HCT116 (cell line): ENCODE measurements at regions not wholly inside any gene's neighbourhood (a gene's known extent, or its start where the extent isn't known, plus 50 kb on each side); places are given as distances from the start of the nearest gene placed in this dataset.

Experiments
- ATAC-seq: fragments of 200-7000 bp; cut with Tn5 transposase; 2 replicates; pipeline ENCODE4 v1.9.1; 2020; ENCODE audit warnings: mild to moderate bottlenecking, moderate library complexity
- BruUV-seq: library from RNA; stranded (reverse); fragments of 400-500 nt; replicated peaks from 2 replicates; lab custom pipeline; 2021; lab: Mats Ljungman, UMichigan
- CTCF ChIA-PET: fragments of 300-600 bp; sonication (Branson Sonifier 250); formaldehyde crosslinking; loops from one replicate; lab custom pipeline; 2021; ENCODE audit warnings: antibody characterized with exemption; lab: Charles Lee
- POLR2A ChIA-PET: fragments of 300-600, 350-600 bp; sonication (Branson Sonifier 250); formaldehyde crosslinking; loops from one replicate; lab custom pipeline; 2021; ENCODE audit warnings: antibody characterized with exemption; lab: Charles Lee
- RAD21 ChIA-PET, 2 experiments: fragments of 300-600 bp; sonication (Branson Sonifier 250); formaldehyde crosslinking; loops; one replicate each; lab custom pipeline; 2023; ENCODE audit warnings: low total read pairs in 2 of 2; ENCODE audit not compliant: uncharacterized antibody in 2 of 2, unreplicated experiment in 2 of 2, low non-redundant PET in 1 of 2; lab: Charles Lee
- DNase-seq: peaks from one replicate; pipeline ENCODE4 v3.0.0-alpha.2; 2010; ENCODE audit warnings: low read depth, low spot score
- H2AFZ ChIP-seq: fragments of 200-600 bp; shearing (Covaris generic), sonication (generic); 2 replicates; pipeline ENCODE4 v1.6.1; 2017; ENCODE audit warnings: low read depth, mixed run types, mixed read lengths, antibody characterized with exemption, low read length; ENCODE audit not compliant: poor library complexity, severe bottlenecking
- H3K27ac ChIP-seq: 2 replicates; pipeline ENCODE4 v1.5.1; 2012; ENCODE audit warnings: low read depth, low read length
- H3K27me3 ChIP-seq: fragments of 200-600 bp; sonication (generic); 2 replicates; pipeline ENCODE4 v1.6.1; 2016; ENCODE audit warnings: mixed run types, low read length, mixed read lengths; ENCODE audit not compliant: insufficient read depth
- H3K36me3 ChIP-seq, 2 experiments: fragments of 200-500 bp in 1 of 2; fragments of 200-600 bp in 1 of 2; sonication (Bioruptor generic) in 1 of 2; sonication (generic) in 1 of 2; 2 replicates each; pipeline versions ENCODE4 v1.5.1 to v1.6.1; 2014 to 2016; ENCODE audit warnings: low read length in 2 of 2, inconsistent platforms in 1 of 2, mixed read lengths in 1 of 2, mixed run types in 1 of 2; ENCODE audit not compliant: insufficient read depth in 2 of 2, control insufficient read depth in 1 of 2
- H3K4me1 ChIP-seq, 2 experiments: fragments of 200-600 bp in 1 of 2; sonication (generic) in 1 of 2; 2 replicates each; pipeline versions ENCODE4 v1.5.1 to v1.6.1; 2012 to 2017; ENCODE audit warnings: low read length in 2 of 2, inconsistent platforms in 1 of 2, mild to moderate bottlenecking in 1 of 2, mixed read lengths in 1 of 2, mixed run types in 1 of 2, moderate library complexity in 1 of 2; ENCODE audit not compliant: insufficient read depth in 2 of 2, control insufficient read depth in 1 of 2
- H3K4me2 ChIP-seq: fragments of 200-600 bp; sonication (generic); 2 replicates; pipeline ENCODE4 v1.6.1; 2017; ENCODE audit warnings: mixed run types, low read length, mixed read lengths
- H3K4me3 ChIP-seq, 2 experiments: fragments of 200-600 bp in 1 of 2; sonication (generic) in 1 of 2; replicated peaks in 1 of 2; 2 replicates each; pipeline ENCODE4 v1.5.1; 2011 to 2016; ENCODE audit warnings: low read length in 2 of 2, control low read depth in 1 of 2, low read depth in 1 of 2, mild to moderate bottlenecking in 1 of 2, mixed read lengths in 1 of 2, mixed run types in 1 of 2
- H3K79me2 ChIP-seq: fragments of 200-600 bp; sonication (generic); 2 replicates; pipeline ENCODE4 v1.6.1; 2017; ENCODE audit warnings: mild to moderate bottlenecking, mixed run types, low read length, moderate library complexity, mixed read lengths; ENCODE audit not compliant: insufficient read depth
- H3K9ac ChIP-seq: fragments of 200-600 bp; sonication (generic); 2 replicates; pipeline ENCODE4 v1.6.1; 2016; ENCODE audit warnings: low read length, mixed read lengths
- H3K9me2 ChIP-seq: fragments of 200-600 bp; sonication (generic), shearing (Covaris generic); 2 replicates; pipeline ENCODE4 v1.6.1; 2017; ENCODE audit warnings: mixed run types, mild to moderate bottlenecking, moderate library complexity; ENCODE audit not compliant: insufficient read depth
- H3K9me3 ChIP-seq, 2 experiments: fragments of 200-500 bp in 1 of 2; fragments of 200-600 bp in 1 of 2; sonication (Bioruptor generic) in 1 of 2; sonication (generic) in 1 of 2; 2 replicates each; pipeline ENCODE4 v1.6.1; 2014 to 2017; ENCODE audit warnings: low read length in 2 of 2, mixed read lengths in 2 of 2, inconsistent platforms in 1 of 2, low read depth in 1 of 2, mild to moderate bottlenecking in 1 of 2, mixed run types in 1 of 2, moderate library complexity in 1 of 2; ENCODE audit not compliant: control insufficient read depth in 1 of 2, insufficient read depth in 1 of 2
- H4K20me1 ChIP-seq: fragments of 200-600 bp; sonication (generic), shearing (Covaris generic); 2 replicates; pipeline ENCODE4 v1.6.1; 2017; ENCODE audit warnings: mixed run types, mild to moderate bottlenecking, moderate library complexity; ENCODE audit not compliant: insufficient read depth
- CBX3 ChIP-seq: IDR thresholded peaks from 2 replicates; pipeline ENCODE4 v1.6.1; 2012; ENCODE audit warnings: low read depth
- CEBPB ChIP-seq: IDR thresholded peaks from 2 replicates; pipeline ENCODE4 v1.6.1; 2012; ENCODE audit warnings: low read depth
- EZH2 ChIP-seq: fragments of 200-600 bp; sonication (generic); IDR thresholded peaks from 2 replicates; pipeline ENCODE4 v1.6.1; 2017; ENCODE audit warnings: antibody characterized with exemption, mixed run types
- EZH2phosphoT487 ChIP-seq: fragments of 200-600 bp; IDR thresholded peaks from 2 replicates; pipeline ENCODE4 v1.6.1; 2018; ENCODE audit warnings: antibody characterized with exemption, borderline replicate concordance
- FOSL1 ChIP-seq: IDR thresholded peaks from 2 replicates; pipeline ENCODE4 v1.6.1; 2012; ENCODE audit warnings: low read depth
- JUND ChIP-seq: IDR thresholded peaks from 2 replicates; pipeline ENCODE4 v1.6.1; 2012
- POLR2AphosphoS5 ChIP-seq: IDR thresholded peaks from 2 replicates; pipeline ENCODE4 v1.6.1; 2011; ENCODE audit warnings: mild to moderate bottlenecking, low read depth, low read length, moderate library complexity
- RAD21 ChIP-seq: IDR thresholded peaks from 2 replicates; pipeline ENCODE4 v1.6.1; 2012; ENCODE audit warnings: low read depth, mild to moderate bottlenecking
- SIN3A ChIP-seq: IDR thresholded peaks from 2 replicates; pipeline ENCODE4 v1.6.1; 2012; ENCODE audit warnings: low read depth
- TCF7L2 ChIP-seq: IDR thresholded peaks from 2 replicates; pipeline ENCODE4 v1.7.0; 2011; ENCODE audit warnings: borderline replicate concordance, inconsistent platforms; ENCODE audit not compliant: insufficient read depth, insufficient read length; ENCODE audit errors: extremely low read depth
- YY1 ChIP-seq: IDR thresholded peaks from 2 replicates; pipeline ENCODE4 v1.6.1; 2011; ENCODE audit warnings: low read length, low read depth, moderate library complexity, mild to moderate bottlenecking; ENCODE audit not compliant: insufficient replicate concordance; ENCODE audit errors: extremely low read depth
- intact Hi-C: fragments of 100-400 bp; cut with micrococcal nuclease; formaldehyde crosslinking; loops from 2 replicates; pipeline ENCODE4 v1.10.0; 2022
- TF ChIP-seq, protein P1 (sequence below): IDR thresholded peaks from 2 replicates; pipeline ENCODE4 v1.6.1; 2012
- TF ChIP-seq, protein P2 (sequence below), 3 experiments: fragments of 200-600 bp in 1 of 3; sonication (generic) in 1 of 3; IDR thresholded peaks in 2 of 3; conservative IDR thresholded peaks in 1 of 3; 2 replicates each; pipeline ENCODE4 v1.5.1; 2012 to 2017; ENCODE audit warnings: low read depth in 2 of 3, low read length in 2 of 3, antibody characterized with exemption in 1 of 3, borderline replicate concordance in 1 of 3, control low read depth in 1 of 3, mild to moderate bottlenecking in 1 of 3, mixed read lengths in 1 of 3, mixed run types in 1 of 3, moderate library complexity in 1 of 3; ENCODE audit not compliant: insufficient read depth in 1 of 3
- TF ChIP-seq, protein P3 (sequence below): IDR thresholded peaks from 2 replicates; pipeline ENCODE4 v1.6.1; 2011; ENCODE audit warnings: mild to moderate bottlenecking, low read length, moderate library complexity; ENCODE audit not compliant: insufficient replicate concordance; ENCODE audit errors: extremely low read depth

DNA sequence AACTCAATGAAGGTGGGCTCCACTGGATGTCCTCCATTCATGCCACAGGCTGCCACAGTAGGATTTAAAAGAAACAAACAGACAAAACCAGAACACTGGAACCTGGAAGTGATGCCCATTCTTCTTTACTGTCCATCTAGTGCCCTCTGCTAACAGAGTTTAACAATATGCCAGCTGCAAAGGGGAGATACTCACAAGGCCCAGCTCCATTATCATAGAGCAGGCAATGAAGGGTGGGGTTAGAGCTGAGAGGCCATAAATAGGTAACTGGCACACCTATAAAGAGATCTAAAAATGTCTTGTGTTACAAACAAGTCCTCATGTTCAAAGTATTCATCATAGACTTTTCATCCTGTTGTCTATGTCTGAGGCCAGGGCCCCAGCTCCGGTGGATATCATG lies 75.6 kb downstream of the SOD2 start:
- Histone ChIP-seq H2AFZ (no peak overlapping the region), H3K9me2 (no peaks in the 10 kb centered on the region), H3K4me3 (no peak overlapping the region), H4K20me1 (no peaks in the 10 kb centered on the region), H3K4me2 (no peak overlapping the region), H3K27me3 (no peaks in the 10 kb centered on the region), H3K4me1 (no peaks in the 10 kb centered on the region), H3K79me2 (no peaks in the 10 kb centered on the region), H3K36me3 (no peaks in the 10 kb centered on the region), H3K27ac (no peak overlapping the region), H3K9me3 (peaks cover 0 to 11% of the 10 kb centered on the region in 2 experiments; a peak in 1 of 4 replicates), H3K9ac (no peak overlapping the region)
- ChIA-PET POLR2A (no interaction called here), RAD21 (no interaction called here), CTCF (no interaction called here)
- TF ChIP-seq CBX3 (peak; percentile 80), EZH2 (no peak)
- no peak for DNase-seq
- ATAC-seq = no peak
- no TSS peak for BruUV-seq
- intact Hi-C loops = no loop called here

DNA sequence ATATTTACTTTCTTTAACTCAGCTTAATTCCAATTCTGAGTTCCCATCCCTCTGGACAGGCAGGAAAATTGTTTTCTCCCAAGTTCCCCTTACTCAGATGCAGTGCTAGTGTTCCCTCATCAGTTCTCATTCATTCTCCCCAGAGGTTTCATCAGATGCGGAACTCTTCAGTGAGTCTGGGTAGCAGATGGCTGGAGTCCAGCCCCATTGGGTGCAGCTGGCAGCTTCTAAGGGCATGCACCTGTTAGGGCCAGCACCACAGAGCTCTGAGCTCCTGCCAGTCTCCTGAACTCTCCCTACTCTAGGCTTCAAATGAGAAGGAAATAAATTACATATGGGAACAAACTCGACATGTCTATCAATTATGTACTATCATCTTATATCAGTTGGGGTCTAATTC lies 76.6 kb downstream of the SOD2 start:
- Histone ChIP-seq H3K79me2 (no peaks in the 10 kb centered on the region), H3K4me3 (no peak overlapping the region), H3K9me3 (peaks cover 0 to 11% of the 10 kb centered on the region in 2 experiments; a peak in 1 of 4 replicates), H3K9me2 (no peaks in the 10 kb centered on the region), H2AFZ (no peak overlapping the region), H3K36me3 (no peaks in the 10 kb centered on the region), H3K4me2 (no peak overlapping the region), H3K4me1 (no peaks in the 10 kb centered on the region), H4K20me1 (no peaks in the 10 kb centered on the region), H3K27me3 (no peaks in the 10 kb centered on the region), H3K9ac (no peak overlapping the region), H3K27ac (no peak overlapping the region)
- ChIA-PET RAD21 (no interaction called here), CTCF (no interaction called here), POLR2A (no interaction called here)
- no TSS peak for BruUV-seq
- DNase-seq (no peak), ATAC-seq (no peak)
- intact Hi-C loops = no loop called here
- TF ChIP-seq FOSL1 = no peak
- no peak for TF ChIP-seq CBX3
- TF ChIP-seq POLR2AphosphoS5 = no peak
- no peak for TF ChIP-seq EZH2phosphoT487
- TF ChIP-seq JUND = no peak
- no peak for TF ChIP-seq CEBPB
- TF ChIP-seq RAD21 = no peak
- TF ChIP-seq TCF7L2 = no peak
- TF ChIP-seq, protein P1, sequence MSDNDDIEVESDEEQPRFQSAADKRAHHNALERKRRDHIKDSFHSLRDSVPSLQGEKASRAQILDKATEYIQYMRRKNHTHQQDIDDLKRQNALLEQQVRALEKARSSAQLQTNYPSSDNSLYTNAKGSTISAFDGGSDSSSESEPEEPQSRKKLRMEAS = no peak
- TF ChIP-seq, protein P2, sequence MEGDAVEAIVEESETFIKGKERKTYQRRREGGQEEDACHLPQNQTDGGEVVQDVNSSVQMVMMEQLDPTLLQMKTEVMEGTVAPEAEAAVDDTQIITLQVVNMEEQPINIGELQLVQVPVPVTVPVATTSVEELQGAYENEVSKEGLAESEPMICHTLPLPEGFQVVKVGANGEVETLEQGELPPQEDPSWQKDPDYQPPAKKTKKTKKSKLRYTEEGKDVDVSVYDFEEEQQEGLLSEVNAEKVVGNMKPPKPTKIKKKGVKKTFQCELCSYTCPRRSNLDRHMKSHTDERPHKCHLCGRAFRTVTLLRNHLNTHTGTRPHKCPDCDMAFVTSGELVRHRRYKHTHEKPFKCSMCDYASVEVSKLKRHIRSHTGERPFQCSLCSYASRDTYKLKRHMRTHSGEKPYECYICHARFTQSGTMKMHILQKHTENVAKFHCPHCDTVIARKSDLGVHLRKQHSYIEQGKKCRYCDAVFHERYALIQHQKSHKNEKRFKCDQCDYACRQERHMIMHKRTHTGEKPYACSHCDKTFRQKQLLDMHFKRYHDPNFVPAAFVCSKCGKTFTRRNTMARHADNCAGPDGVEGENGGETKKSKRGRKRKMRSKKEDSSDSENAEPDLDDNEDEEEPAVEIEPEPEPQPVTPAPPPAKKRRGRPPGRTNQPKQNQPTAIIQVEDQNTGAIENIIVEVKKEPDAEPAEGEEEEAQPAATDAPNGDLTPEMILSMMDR (IDR thresholded peaks at IDR 0.05 in 2 of 3, conservative IDR thresholded peaks at IDR 0.05 in 1 of 3; ENCODE audit: borderline replicate concordance in 1 of 3, insufficient read depth in 1 of 3, low read depth in 2 of 3, low read length in 2 of 3) = no peak
- TF ChIP-seq, protein P3, sequence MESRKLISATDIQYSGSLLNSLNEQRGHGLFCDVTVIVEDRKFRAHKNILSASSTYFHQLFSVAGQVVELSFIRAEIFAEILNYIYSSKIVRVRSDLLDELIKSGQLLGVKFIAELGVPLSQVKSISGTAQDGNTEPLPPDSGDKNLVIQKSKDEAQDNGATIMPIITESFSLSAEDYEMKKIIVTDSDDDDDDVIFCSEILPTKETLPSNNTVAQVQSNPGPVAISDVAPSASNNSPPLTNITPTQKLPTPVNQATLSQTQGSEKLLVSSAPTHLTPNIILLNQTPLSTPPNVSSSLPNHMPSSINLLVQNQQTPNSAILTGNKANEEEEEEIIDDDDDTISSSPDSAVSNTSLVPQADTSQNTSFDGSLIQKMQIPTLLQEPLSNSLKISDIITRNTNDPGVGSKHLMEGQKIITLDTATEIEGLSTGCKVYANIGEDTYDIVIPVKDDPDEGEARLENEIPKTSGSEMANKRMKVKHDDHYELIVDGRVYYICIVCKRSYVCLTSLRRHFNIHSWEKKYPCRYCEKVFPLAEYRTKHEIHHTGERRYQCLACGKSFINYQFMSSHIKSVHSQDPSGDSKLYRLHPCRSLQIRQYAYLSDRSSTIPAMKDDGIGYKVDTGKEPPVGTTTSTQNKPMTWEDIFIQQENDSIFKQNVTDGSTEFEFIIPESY = no peak
- TF ChIP-seq YY1 = no peak
- no peak for TF ChIP-seq SIN3A
